Ectodermal cell (in vitro differentiated cells): ENCODE measurements at regions not wholly inside any gene's neighbourhood (a gene's known extent, or its start where the extent isn't known, plus 50 kb on each side); places are given as distances from the start of the nearest gene placed in this dataset.

Source experiments
- H3K27ac ChIP-seq: 2 replicates; pipeline ENCODE4 v1.7.0; 2013; ENCODE audit warnings: mild to moderate bottlenecking, low read depth, low read length; ENCODE audit not compliant: insufficient read depth, poor library complexity, severe bottlenecking
- H3K27me3 ChIP-seq: 2 replicates; pipeline ENCODE4 v1.7.0; 2013; ENCODE audit warnings: mild to moderate bottlenecking, low read length; ENCODE audit not compliant: insufficient read depth, control insufficient read depth, poor library complexity, severe bottlenecking
- H3K36me3 ChIP-seq: one replicate; pipeline ENCODE4 v1.7.0; 2013; ENCODE audit warnings: low read length; ENCODE audit not compliant: control insufficient read depth, insufficient read depth
- H3K4me1 ChIP-seq: one replicate; pipeline ENCODE4 v1.7.0; 2013; ENCODE audit warnings: low read length; ENCODE audit not compliant: control insufficient read depth, insufficient read depth
- H3K4me3 ChIP-seq: 2 replicates; pipeline ENCODE4 v1.7.0; 2013; ENCODE audit warnings: low read depth, low read length, control low read depth; ENCODE audit not compliant: insufficient read depth
- H3K9me3 ChIP-seq: 2 replicates; pipeline ENCODE4 v1.7.0; 2013; ENCODE audit warnings: mild to moderate bottlenecking, low read length, moderate library complexity; ENCODE audit not compliant: control insufficient read depth
- WGBS, 2 experiments: methylation state at CpG; one replicate each; pipeline ENCODE4 v1.1.7; 2013; ENCODE audit warnings: missing lambda C conversion rate in 2 of 2; 5-methylcytosine and 5-hydroxymethylcytosine counted together

- 100% methylated on average over 1 of the region's 1 CpG; no CpG with 5 or more reads in 1 of the 2 experiments for WGBS, 2 experiments
Measured at GRCh38 chr3:117181222-117181621, 471.6 kb downstream of the TUSC7 start.

GRCh38 chr3:117184574-117184973, 475.0 kb downstream of the TUSC7 start:
- peaks cover 2% of the 10 kb centered on the region for H3K4me1 ChIP-seq
- H3K27ac ChIP-seq: no peak overlapping the region
- no peaks in the 10 kb centered on the region for H3K27me3 ChIP-seq
- H3K36me3 ChIP-seq: no peaks in the 10 kb centered on the region
- WGBS, 2 experiments: 94% methylated on average over 3 to 4 of the region's 4 CpGs
- no peaks in the 10 kb centered on the region for H3K9me3 ChIP-seq
- H3K4me3 ChIP-seq: no peak overlapping the region

More at GRCh38 chr3:117181222-117181621, 471.6 kb downstream of the TUSC7 start:
- Histone ChIP-seq H3K4me3 (no peak overlapping the region), H3K36me3 (no peaks in the 10 kb centered on the region), H3K27ac (no peak overlapping the region), H3K4me1 (peaks cover 2% of the 10 kb centered on the region), H3K9me3 (no peaks in the 10 kb centered on the region), H3K27me3 (no peaks in the 10 kb centered on the region)

- Histone ChIP-seq H3K9me3 (no peaks in the 10 kb centered on the region), H3K4me1 (no peaks in the 10 kb centered on the region), H3K36me3 (no peaks in the 10 kb centered on the region), H3K27ac (no peak overlapping the region), H3K27me3 (no peaks in the 10 kb centered on the region), H3K4me3 (no peak overlapping the region)
- 100% methylated on average over 1 of the region's 1 CpG; no CpG with 5 or more reads in 1 of the 2 experiments for WGBS, 2 experiments
Measured at GRCh38 chr3:117191245-117191644, 481.7 kb downstream of the TUSC7 start.

- 90 to 93% methylated on average over 8 of the region's 8 CpGs for WGBS, 2 experiments
- H3K36me3 ChIP-seq: no peaks in the 10 kb centered on the region
- H3K4me1 ChIP-seq: no peaks in the 10 kb centered on the region
- H3K27me3 ChIP-seq: no peaks in the 10 kb centered on the region
- H3K9me3 ChIP-seq: no peaks in the 10 kb centered on the region
- H3K4me3 ChIP-seq: no peak overlapping the region
- no peak overlapping the region for H3K27ac ChIP-seq
Measured at GRCh38 chr3:117192888-117193287, 483.3 kb downstream of the TUSC7 start.

- no peak overlapping the region for H3K27ac ChIP-seq
- H3K4me1 ChIP-seq: no peaks in the 10 kb centered on the region
- H3K9me3 ChIP-seq: no peaks in the 10 kb centered on the region
- no peaks in the 10 kb centered on the region for H3K27me3 ChIP-seq
- WGBS, 2 experiments: 40 to 67% methylated on average over 1 to 2 of the region's 2 CpGs
- no peak overlapping the region for H3K4me3 ChIP-seq
- no peaks in the 10 kb centered on the region for H3K36me3 ChIP-seq
Measured at GRCh38 chr3:117193390-117193789, 483.8 kb downstream of the TUSC7 start.

GRCh38 chr3:117195034-117195433, 485.5 kb downstream of the TUSC7 start:
- Histone ChIP-seq H3K4me3 (no peak overlapping the region), H3K4me1 (peaks cover 1% of the 10 kb centered on the region), H3K9me3 (no peaks in the 10 kb centered on the region), H3K27me3 (no peaks in the 10 kb centered on the region), H3K27ac (no peak overlapping the region), H3K36me3 (no peaks in the 10 kb centered on the region)

GRCh38 chr3:117200962-117201361, 491.4 kb downstream of the TUSC7 start:
- H3K4me3 ChIP-seq: no peak overlapping the region
- H3K27me3 ChIP-seq: no peaks in the 10 kb centered on the region
- H3K9me3 ChIP-seq: no peaks in the 10 kb centered on the region
- WGBS, 2 experiments: 77% methylated on average over 2 of the region's 2 CpGs; no CpG with 5 or more reads in 1 of the 2 experiments
- H3K27ac ChIP-seq: no peak overlapping the region
- H3K4me1 ChIP-seq: peaks cover 3% of the 10 kb centered on the region
- H3K36me3 ChIP-seq: no peaks in the 10 kb centered on the region

GRCh38 chr3:117201901-117202774, 492.6 kb downstream of the TUSC7 start:
- no peak overlapping the region for H3K4me3 ChIP-seq
- H3K4me1 ChIP-seq: peaks cover 3% of the 10 kb centered on the region
- 86 to 88% methylated on average over 5 of the region's 5 CpGs for WGBS, 2 experiments
- H3K27me3 ChIP-seq: no peaks in the 10 kb centered on the region
- no peak overlapping the region for H3K27ac ChIP-seq
- H3K9me3 ChIP-seq: no peaks in the 10 kb centered on the region
- H3K36me3 ChIP-seq: no peaks in the 10 kb centered on the region

GRCh38 chr3:117217355-117217754, 507.8 kb downstream of the TUSC7 start:
- H3K4me1 ChIP-seq: no peaks in the 10 kb centered on the region
- H3K36me3 ChIP-seq: no peaks in the 10 kb centered on the region
- 94 to 100% methylated on average over 1 to 3 of the region's 3 CpGs for WGBS, 2 experiments
- H3K9me3 ChIP-seq: no peaks in the 10 kb centered on the region
- no peak overlapping the region for H3K4me3 ChIP-seq
- no peaks in the 10 kb centered on the region for H3K27me3 ChIP-seq
- no peak overlapping the region for H3K27ac ChIP-seq

- WGBS, 2 experiments: 93 to 96% methylated on average over 5 of the region's 5 CpGs
- Histone ChIP-seq H3K9me3 (no peaks in the 10 kb centered on the region), H3K4me3 (no peak overlapping the region), H3K27me3 (no peaks in the 10 kb centered on the region), H3K4me1 (no peaks in the 10 kb centered on the region), H3K36me3 (no peaks in the 10 kb centered on the region), H3K27ac (no peak overlapping the region)
Measured at GRCh38 chr3:117217760-117218316, 508.3 kb downstream of the TUSC7 start.
